A549 (cell line): ENCODE measurements at regions not wholly inside any gene's neighbourhood (a gene's known extent, or its start where the extent isn't known, plus 50 kb on each side); places are given as distances from the start of the nearest gene placed in this dataset.

ENCODE experiments used
- ATAC-seq, 2 experiments: fragments of 200-7000 bp in 1 of 2; fragments of >200 bp in 1 of 2; cut with Nextera tagmentation in 1 of 2; cut with Tn5 transposase in 1 of 2; 3 replicates each; pipeline versions ENCODE4 v1.8.0 to v1.9.1; 2018 to 2020; ENCODE audit warnings: mild to moderate bottlenecking in 1 of 2, moderate library complexity in 1 of 2
- CTCF ChIA-PET: fragments of 300-600 bp; sonication (Branson Sonifier 250); formaldehyde crosslinking; extraction: SDS; loops from one replicate; lab custom pipeline; 2021; ENCODE audit warnings: antibody characterized with exemption, inconsistent platforms; lab: Yijun Ruan, JAX
- POLR2A ChIA-PET: fragments of 350-600 bp; formaldehyde crosslinking; extraction: SDS; loops from one replicate; lab custom pipeline; 2021; ENCODE audit warnings: antibody characterized with exemption, inconsistent platforms; lab: Yijun Ruan, JAX
- DNase-seq, 2 experiments: peaks; one replicate each; pipeline versions ENCODE4 v3.0.0 to v3.0.0-alpha.2; 2011 to 2016; ENCODE audit warnings: low read depth in 1 of 2, low spot score in 1 of 2
- FAIRE-seq: peaks from 2 replicates; lab custom pipeline; 2011; peaks lifted over from hg19 to GRCh38; lab: Jason Lieb, UNC
- H3K27ac ChIP-seq, 2 experiments: fragments of >200 bp; sonication (Bioruptor Twin); formaldehyde crosslinking; 3 replicates each; pipeline ENCODE4 v1.5.1; 2016 to 2017
- H3K4me1 ChIP-seq: fragments of >200 bp; sonication (Bioruptor Twin); formaldehyde crosslinking; 3 replicates; pipeline ENCODE4 v1.6.1; 2016
- H3K4me2 ChIP-seq: fragments of >200 bp; sonication (Bioruptor Twin); formaldehyde crosslinking; 3 replicates; pipeline ENCODE4 v1.6.1; 2016
- H3K4me3 ChIP-seq: fragments of >200 bp; sonication (Bioruptor Twin); formaldehyde crosslinking; 3 replicates; pipeline ENCODE4 v1.5.1; 2016
- H3K9me3 ChIP-seq: fragments of >200 bp; sonication (Bioruptor Twin); formaldehyde crosslinking; 3 replicates; pipeline ENCODE4 v1.6.1; 2016
- BHLHE40 ChIP-seq: IDR thresholded peaks from 2 replicates; pipeline ENCODE4 v1.6.1; 2012; ENCODE audit warnings: low read depth, low read length, inconsistent platforms
- CEBPB ChIP-seq, 2 experiments: fragments of >200 bp in 1 of 2; sonication (Bioruptor Twin) in 1 of 2; formaldehyde crosslinking in 1 of 2; IDR thresholded peaks; 2 replicates each; pipeline ENCODE4 v1.6.1; 2012 to 2016
- CHD2 ChIP-seq: fragments of 150-350 bp; IDR thresholded peaks from 2 replicates; pipeline ENCODE4 v1.6.1; 2014; ENCODE audit warnings: low read length; ENCODE audit not compliant: partially characterized antibody
- EHMT2 ChIP-seq: fragments of 200-600 bp; sonication (generic); IDR thresholded peaks from 2 replicates; pipeline ENCODE4 v1.6.1; 2016; ENCODE audit warnings: antibody characterized with exemption, low read depth, mild to moderate bottlenecking, moderate library complexity
- FOSL2 ChIP-seq, 2 experiments: fragments of 450-650 bp in 1 of 2; fragments of >200 bp in 1 of 2; sonication (Bioruptor Twin) in 1 of 2; formaldehyde crosslinking; IDR thresholded peaks; 2 replicates each; pipeline versions ENCODE4 v1.5.0 to v1.6.1; 2016 to 2020; ENCODE audit warnings: mild to moderate bottlenecking in 1 of 2, moderate library complexity in 1 of 2
- FOXS1 ChIP-seq: fragments of 250-450 bp; sonication (Bioruptor Pico); IDR thresholded peaks from 2 replicates; pipeline ENCODE4 v1.5.0; 2020; ENCODE audit warnings: mild to moderate bottlenecking, moderate library complexity
- HES2 ChIP-seq: fragments of >200 bp; sonication (Bioruptor Twin); formaldehyde crosslinking; IDR thresholded peaks from 2 replicates; pipeline ENCODE4 v1.6.1; 2016
- HOXB13 ChIP-seq: fragments of 250-450 bp; sonication (Bioruptor Pico); IDR thresholded peaks from 2 replicates; pipeline ENCODE4 v1.5.0; 2020; ENCODE audit warnings: low read depth, mild to moderate bottlenecking, moderate library complexity
- JUN ChIP-seq, 2 experiments: fragments of >200 bp; sonication (Bioruptor Twin); formaldehyde crosslinking; IDR thresholded peaks; 2 replicates in 1 of 2; 3 replicates in 1 of 2; pipeline ENCODE4 v1.6.1; 2016 to 2017
- JUNB ChIP-seq: fragments of >200 bp; sonication (Bioruptor Twin); formaldehyde crosslinking; IDR thresholded peaks from 2 replicates; pipeline ENCODE4 v1.6.1; 2016
- KDM1A ChIP-seq: fragments of 200-600 bp; sonication (generic); IDR thresholded peaks from 2 replicates; pipeline ENCODE4 v1.6.1; 2016; ENCODE audit warnings: low read depth, mild to moderate bottlenecking
- KDM5A ChIP-seq: fragments of 200-600 bp; sonication (generic); IDR thresholded peaks from 2 replicates; pipeline ENCODE4 v1.6.1; 2016; ENCODE audit warnings: antibody characterized with exemption, mild to moderate bottlenecking
- MAZ ChIP-seq: fragments of 150-350 bp; IDR thresholded peaks from 2 replicates; pipeline ENCODE4 v1.6.1; 2014; ENCODE audit warnings: antibody characterized with exemption, low read depth, low read length, borderline replicate concordance
- MYC ChIP-seq: IDR thresholded peaks from 2 replicates; pipeline ENCODE4 v1.6.1; 2012; ENCODE audit warnings: mild to moderate bottlenecking, inconsistent platforms, low read length, improper control_type of control experiment, borderline replicate concordance
- NFE2L2 ChIP-seq: fragments of 150-350 bp; conservative IDR thresholded peaks from 2 replicates; pipeline ENCODE4 v1.6.1; 2014; ENCODE audit warnings: low read length
- NR3C1 ChIP-seq: fragments of >200 bp; sonication (Bioruptor Twin); formaldehyde crosslinking; IDR thresholded peaks from 3 replicates; pipeline ENCODE4 v1.6.1; 2017
- POLR2AphosphoS2 ChIP-seq: conservative IDR thresholded peaks from 2 replicates; pipeline ENCODE4 v1.6.1; 2012; ENCODE audit warnings: low read length, improper control_type of control experiment, inconsistent platforms
- RAD21 ChIP-seq, 2 experiments: fragments of >200 bp in 1 of 2; sonication (Bioruptor Twin) in 1 of 2; formaldehyde crosslinking in 1 of 2; IDR thresholded peaks in 1 of 2; conservative IDR thresholded peaks in 1 of 2; 2 replicates in 1 of 2; 3 replicates in 1 of 2; pipeline ENCODE4 v1.6.1; 2012 to 2018; ENCODE audit warnings: inconsistent platforms in 1 of 2
- RARB ChIP-seq: fragments of 250-450 bp; sonication (Bioruptor Pico); IDR thresholded peaks from 2 replicates; pipeline ENCODE4 v1.8.0; 2021; ENCODE audit warnings: mild to moderate bottlenecking, moderate library complexity
- RCOR1 ChIP-seq: fragments of 150-350 bp; IDR thresholded peaks from 2 replicates; pipeline ENCODE4 v1.6.1; 2014; ENCODE audit warnings: antibody characterized with exemption, low read length, low read depth
- SMC3 ChIP-seq: fragments of >200 bp; sonication (Bioruptor Twin); formaldehyde crosslinking; IDR thresholded peaks from 3 replicates; pipeline ENCODE4 v1.6.1; 2018; ENCODE audit warnings: inconsistent platforms
- SREBF2 ChIP-seq: fragments of 450-650 bp; IDR thresholded peaks from 2 replicates; pipeline ENCODE4 v1.6.1; 2014; ENCODE audit warnings: mild to moderate bottlenecking, moderate library complexity
- TFCP2L1 ChIP-seq: fragments of 250-450 bp; sonication (Bioruptor Pico); IDR thresholded peaks from 2 replicates; pipeline ENCODE4 v1.5.0; 2021; ENCODE audit warnings: mild to moderate bottlenecking
- TP53 ChIP-seq: fragments of 250-450 bp; sonication (Bioruptor Pico); IDR thresholded peaks from 2 replicates; pipeline ENCODE4 v1.5.0; 2021; ENCODE audit warnings: mild to moderate bottlenecking, moderate library complexity
- ZNF302 ChIP-seq: fragments of 250-450 bp; sonication (Bioruptor Pico); IDR thresholded peaks from 2 replicates; pipeline ENCODE4 v1.9.0; 2021; ENCODE audit warnings: inconsistent platforms, mild to moderate bottlenecking, moderate library complexity
- ZSCAN20 ChIP-seq: fragments of 250-450 bp; sonication (Bioruptor Pico); IDR thresholded peaks from 2 replicates; pipeline ENCODE4 v1.8.0; 2022; ENCODE audit warnings: mild to moderate bottlenecking, moderate library complexity
- WGBS: methylation state at CpG from one replicate; pipeline ENCODE4 v1.1.6; 2017; ENCODE audit errors: missing lambda C conversion rate; 5-methylcytosine and 5-hydroxymethylcytosine counted together
- TF ChIP-seq, protein P1 (sequence below): fragments of >200 bp; sonication (Bioruptor Twin); formaldehyde crosslinking; IDR thresholded peaks from 3 replicates; pipeline ENCODE4 v1.6.1; 2016
- TF ChIP-seq, protein P2 (sequence below): fragments of 250-450 bp; sonication (Bioruptor Pico); IDR thresholded peaks from 2 replicates; pipeline ENCODE4 v1.5.0; 2021; ENCODE audit warnings: mild to moderate bottlenecking, moderate library complexity, borderline replicate concordance

DNA sequence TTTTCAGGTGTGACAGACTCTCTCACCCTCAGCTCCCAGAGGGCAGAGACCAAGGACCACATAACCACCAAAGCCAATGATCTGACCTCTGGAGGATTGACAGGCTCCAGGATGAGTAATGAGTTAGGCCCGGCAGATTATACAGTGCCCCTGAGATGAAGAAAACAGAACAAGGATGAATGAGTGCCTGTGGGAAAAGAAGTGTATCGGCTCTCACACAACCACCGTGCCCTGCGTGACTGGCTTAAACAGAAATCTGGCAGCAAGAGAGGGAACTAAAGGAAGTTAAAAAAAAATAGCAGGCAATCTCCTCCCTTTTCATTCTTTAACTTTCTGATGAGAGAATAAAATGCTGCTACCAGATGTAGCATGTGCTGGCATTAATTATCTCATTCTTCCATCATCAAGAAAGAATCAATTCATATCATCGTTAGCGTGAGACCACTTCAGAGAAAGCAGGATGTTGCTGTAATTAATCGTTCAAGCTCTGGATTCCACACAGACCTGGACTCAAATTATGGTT lies 227.5 kb upstream of the COL8A1 start:
- no peaks in the 10 kb centered on the region for H3K9me3 ChIP-seq
- FAIRE-seq (no peak), DNase-seq (no peak), ATAC-seq (no peak)
- no peaks in the 10 kb centered on the region for H3K4me1 ChIP-seq
- ChIA-PET POLR2A (no interaction called here), CTCF (no interaction called here)
- H3K4me2 ChIP-seq, result no peak overlapping the region
- no peak overlapping the region for H3K4me3 ChIP-seq
- H3K27ac ChIP-seq, result no peak overlapping the region
- TF ChIP-seq, protein P1, sequence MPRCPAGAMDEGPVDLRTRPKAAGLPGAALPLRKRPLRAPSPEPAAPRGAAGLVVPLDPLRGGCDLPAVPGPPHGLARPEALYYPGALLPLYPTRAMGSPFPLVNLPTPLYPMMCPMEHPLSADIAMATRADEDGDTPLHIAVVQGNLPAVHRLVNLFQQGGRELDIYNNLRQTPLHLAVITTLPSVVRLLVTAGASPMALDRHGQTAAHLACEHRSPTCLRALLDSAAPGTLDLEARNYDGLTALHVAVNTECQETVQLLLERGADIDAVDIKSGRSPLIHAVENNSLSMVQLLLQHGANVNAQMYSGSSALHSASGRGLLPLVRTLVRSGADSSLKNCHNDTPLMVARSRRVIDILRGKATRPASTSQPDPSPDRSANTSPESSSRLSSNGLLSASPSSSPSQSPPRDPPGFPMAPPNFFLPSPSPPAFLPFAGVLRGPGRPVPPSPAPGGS, result no peak
- TF ChIP-seq JUNB (no peak), POLR2AphosphoS2 (no peak), CEBPB (IDR thresholded peaks at IDR 0.05) (no peak), CHD2 (no peak), TP53 (CRISPR knock-in tag) (no peak), FOXS1 (CRISPR knock-in tag) (no peak), TFCP2L1 (CRISPR knock-in tag) (no peak), NFE2L2 (no peak), SMC3 (no peak), RAD21 (conservative IDR thresholded peaks at IDR 0.05 in 1 of 2, IDR thresholded peaks at IDR 0.05 in 1 of 2) (no peak), MYC (no peak), SREBF2 (no peak), ZNF302 (CRISPR knock-in tag) (no peak), KDM5A (no peak), HES2 (no peak), FOSL2 (IDR thresholded peaks at IDR 0.05) (no peak), FOSL2 (CRISPR knock-in tag; IDR thresholded peaks at IDR 0.05) (no peak), RCOR1 (no peak), KDM1A (no peak)
- TF ChIP-seq, protein P2, sequence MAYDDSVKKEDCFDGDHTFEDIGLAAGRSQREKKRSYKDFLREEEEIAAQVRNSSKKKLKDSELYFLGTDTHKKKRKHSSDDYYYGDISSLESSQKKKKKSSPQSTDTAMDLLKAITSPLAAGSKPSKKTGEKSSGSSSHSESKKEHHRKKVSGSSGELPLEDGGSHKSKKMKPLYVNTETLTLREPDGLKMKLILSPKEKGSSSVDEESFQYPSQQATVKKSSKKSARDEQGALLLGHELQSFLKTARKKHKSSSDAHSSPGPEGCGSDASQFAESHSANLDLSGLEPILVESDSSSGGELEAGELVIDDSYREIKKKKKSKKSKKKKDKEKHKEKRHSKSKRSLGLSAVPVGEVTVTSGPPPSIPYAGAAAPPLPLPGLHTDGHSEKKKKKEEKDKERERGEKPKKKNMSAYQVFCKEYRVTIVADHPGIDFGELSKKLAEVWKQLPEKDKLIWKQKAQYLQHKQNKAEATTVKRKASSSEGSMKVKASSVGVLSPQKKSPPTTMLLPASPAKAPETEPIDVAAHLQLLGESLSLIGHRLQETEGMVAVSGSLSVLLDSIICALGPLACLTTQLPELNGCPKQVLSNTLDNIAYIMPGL (CRISPR knock-in tag), result no peak
- 50% methylated on average over 7 of the region's 7 CpGs for WGBS

DNA sequence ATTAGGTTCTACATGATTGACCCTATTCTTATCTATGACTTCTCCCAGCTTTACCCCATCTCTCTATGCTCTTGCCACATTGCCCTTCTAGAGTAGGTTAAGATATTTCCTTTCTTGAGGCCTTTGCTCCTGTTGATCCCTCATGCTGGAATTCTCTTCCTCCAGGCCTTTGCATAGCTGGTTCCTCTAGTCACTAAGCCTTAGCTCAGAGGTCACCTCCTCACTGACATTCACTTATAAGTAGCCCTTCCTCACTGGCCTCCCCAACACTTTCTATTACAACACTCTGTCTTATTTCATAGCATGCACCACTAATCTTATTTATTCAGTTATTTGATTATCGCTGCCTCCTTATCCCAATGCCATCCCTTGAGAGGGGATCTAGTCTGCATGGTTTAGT lies 228.4 kb upstream of the COL8A1 start:
- ATAC-seq (no peak), FAIRE-seq (no peak), DNase-seq (no peak)
- Histone ChIP-seq H3K27ac (no peak overlapping the region), H3K9me3 (no peaks in the 10 kb centered on the region), H3K4me1 (no peaks in the 10 kb centered on the region), H3K4me2 (no peak overlapping the region), H3K4me3 (no peak overlapping the region)
- no peak for TF ChIP-seq MAZ
- TF ChIP-seq HOXB13 (CRISPR knock-in tag), result no peak
- TF ChIP-seq ZNF302 (CRISPR knock-in tag), result no peak
- no peak for TF ChIP-seq JUN (IDR thresholded peaks at IDR 0.05)
- no peak for TF ChIP-seq NR3C1
- TF ChIP-seq SREBF2, result no peak
- TF ChIP-seq, protein P2 (CRISPR knock-in tag), result no peak
- TF ChIP-seq SMC3, result no peak
- no peak for TF ChIP-seq EHMT2
- no peak for TF ChIP-seq ZSCAN20
- TF ChIP-seq RARB (CRISPR knock-in tag), result no peak
- no peak for TF ChIP-seq RCOR1
- no peak for TF ChIP-seq POLR2AphosphoS2
- TF ChIP-seq BHLHE40, result no peak
- no peak for TF ChIP-seq NFE2L2
- WGBS, result 58% methylated on average over 1 of the region's 1 CpG
- CTCF ChIA-PET, result no interaction called here
- POLR2A ChIA-PET, result no interaction called here
